ENCODE measurements at regions not wholly inside any gene's neighbourhood (a gene's known extent, or its start where the extent isn't known, plus 50 kb on each side); places are given as distances from the start of the nearest gene placed in this dataset.
A peak's percentile ranks its signal among the peaks of the same experiment; 100 is the strongest.

GRCh38 chr3:187949093-187949820, 204.0 kb upstream of the BCL6 start:
- no peak for DNase-seq (ENCODE audit: extremely low read depth in 1 of 2, low read depth in 1 of 2)

GRCh38 chr3:187950671-187951070, 203.3 kb upstream of the LPP start:
- DNase-seq (ENCODE audit: extremely low read depth in 1 of 2, low read depth in 1 of 2) = no peak

- DNase-seq (ENCODE audit: extremely low read depth in 1 of 2, low read depth in 1 of 2) = no peak
Measured at GRCh38 chr3:187951452-187952190, 202.3 kb upstream of the LPP start.

- DNase-seq (ENCODE audit: extremely low read depth in 1 of 2, low read depth in 1 of 2) = no peak
Measured at GRCh38 chr3:187952849-187953248, 201.1 kb upstream of the LPP start.

- DNase-seq (ENCODE audit: extremely low read depth in 1 of 2, low read depth in 1 of 2) = no peak
Measured at GRCh38 chr3:187954516-187954872, 199.5 kb upstream of the LPP start.

GRCh38 chr3:187954873-187955586, 198.9 kb upstream of the LPP start:
- no peak for DNase-seq (ENCODE audit: extremely low read depth in 1 of 2, low read depth in 1 of 2)

GRCh38 chr3:187955587-187955952, 198.4 kb upstream of the LPP start:
- DNase-seq (ENCODE audit: extremely low read depth in 1 of 2, low read depth in 1 of 2) = no peak

GRCh38 chr3:187957165-187957581, 196.8 kb upstream of the LPP start:
- DNase-seq (ENCODE audit: extremely low read depth in 1 of 2, low read depth in 1 of 2) = no peak

- DNase-seq (ENCODE audit: extremely low read depth in 1 of 2, low read depth in 1 of 2) = no peak
Measured at GRCh38 chr3:187957582-187957981, 196.4 kb upstream of the LPP start.

- DNase-seq (ENCODE audit: extremely low read depth in 1 of 2, low read depth in 1 of 2) = peak in 1 of 2 donors; percentile 36
Measured at GRCh38 chr3:187958432-187959003, 195.4 kb upstream of the LPP start.

- no peak for DNase-seq (ENCODE audit: extremely low read depth in 1 of 2, low read depth in 1 of 2)
Measured at GRCh38 chr3:187960820-187961219, 193.1 kb upstream of the LPP start.

GRCh38 chr3:187961366-187961765, 192.6 kb upstream of the LPP start:
- no peak for DNase-seq (ENCODE audit: extremely low read depth in 1 of 2, low read depth in 1 of 2)

- DNase-seq (ENCODE audit: extremely low read depth in 1 of 2, low read depth in 1 of 2) = no peak
Measured at GRCh38 chr3:187963003-187963676, 190.8 kb upstream of the LPP start.

- no peak for DNase-seq (ENCODE audit: extremely low read depth in 1 of 2, low read depth in 1 of 2)
Measured at GRCh38 chr3:187963677-187964385, 190.1 kb upstream of the LPP start.

GRCh38 chr3:187964760-187965159, 189.2 kb upstream of the LPP start:
- no peak for DNase-seq (ENCODE audit: extremely low read depth in 1 of 2, low read depth in 1 of 2)

- no peak for DNase-seq (ENCODE audit: extremely low read depth in 1 of 2, low read depth in 1 of 2)
Measured at GRCh38 chr3:187966096-187966495, 187.9 kb upstream of the LPP start.

GRCh38 chr3:187966636-187967406, 187.1 kb upstream of the LPP start:
- no peak for DNase-seq (ENCODE audit: extremely low read depth in 1 of 2, low read depth in 1 of 2)

GRCh38 chr3:187967993-187968392, 186.0 kb upstream of the LPP start:
- DNase-seq (ENCODE audit: extremely low read depth in 1 of 2, low read depth in 1 of 2) = no peak

GRCh38 chr3:187968883-187969580, 184.9 kb upstream of the LPP start:
- no peak for DNase-seq (ENCODE audit: extremely low read depth in 1 of 2, low read depth in 1 of 2)

Data from activated CD8-positive, alpha-beta memory T cell treated with anti-CD3 and anti-CD28 coated beads for 1 hour (primary cell).